ENCODE measurements at regions not wholly inside any gene's neighbourhood (a gene's known extent, or its start where the extent isn't known, plus 50 kb on each side); places are given as distances from the start of the nearest gene placed in this dataset.

- TF ChIP-seq CTCF (IDR thresholded peaks at IDR 0.05) (no peak), EZH2 (IDR thresholded peaks at IDR 0.05; ENCODE audit: borderline replicate concordance, insufficient read depth, low read depth, low read length, poor library complexity, severe bottlenecking) (no peak)
Measured at GRCh38 chr5:102638316-102638715, 116.8 kb upstream of the PAM start.

All from B cell (primary cell).